Neural cell (in vitro differentiated cells): ENCODE measurements at regions not wholly inside any gene's neighbourhood (a gene's known extent, or its start where the extent isn't known, plus 50 kb on each side); places are given as distances from the start of the nearest gene placed in this dataset.

Source experiments
- H2AFZ ChIP-seq: fragments of 200-600, 300-800 bp; sonication (generic), shearing (Covaris generic); 2 replicates; pipeline ENCODE4 v1.6.0; 2014; ENCODE audit warnings: low read depth, mild to moderate bottlenecking, antibody characterized with exemption, low read length, moderate library complexity
- H3F3A ChIP-seq: fragments of 200-600 bp; shearing (Covaris generic); 2 replicates; pipeline ENCODE4 v1.6.1; 2016; ENCODE audit warnings: mild to moderate bottlenecking, moderate library complexity, mixed read lengths, antibody characterized with exemption, low read length; ENCODE audit not compliant: insufficient read depth, poor library complexity, severe bottlenecking
- H3K27ac ChIP-seq: fragments of 200-600, 300-800 bp; sonication (generic), shearing (Covaris generic); 2 replicates; pipeline ENCODE4 v1.5.1; 2014; ENCODE audit warnings: mild to moderate bottlenecking, low read length, moderate library complexity
- H3K27me3 ChIP-seq: fragments of 300-800, 200-600 bp; sonication (generic), shearing (Covaris generic); 2 replicates; pipeline ENCODE4 v1.6.0; 2014; ENCODE audit warnings: mild to moderate bottlenecking, low read depth, low read length, moderate library complexity; ENCODE audit not compliant: insufficient read depth
- H3K36me3 ChIP-seq: fragments of 300-800, 200-600 bp; sonication (generic), shearing (Covaris generic); 2 replicates; pipeline ENCODE4 v1.5.1; 2014; ENCODE audit warnings: mild to moderate bottlenecking, antibody characterized with exemption, low read length, moderate library complexity; ENCODE audit not compliant: insufficient read depth
- H3K4me2 ChIP-seq: fragments of 300-800, 200-600 bp; sonication (generic), shearing (Covaris generic); 2 replicates; pipeline ENCODE4 v1.6.0; 2014; ENCODE audit warnings: mild to moderate bottlenecking, low read length
- H3K4me3 ChIP-seq: fragments of 300-800, 200-600 bp; sonication (generic), shearing (Covaris generic); 2 replicates; pipeline ENCODE4 v1.5.1; 2014; ENCODE audit warnings: mild to moderate bottlenecking, low read length, moderate library complexity
- H3K79me2 ChIP-seq: fragments of 200-600 bp; shearing (Covaris generic); replicated peaks from 2 replicates; pipeline ENCODE4 v1.6.0; 2014; ENCODE audit warnings: mild to moderate bottlenecking, low read length, moderate library complexity; ENCODE audit not compliant: insufficient read depth
- H3K9ac ChIP-seq: fragments of 300-800, 200-600 bp; sonication (generic), shearing (Covaris generic); 2 replicates; pipeline ENCODE4 v1.6.1; 2016; ENCODE audit warnings: mild to moderate bottlenecking, low read length, mixed read lengths
- H3K9me2 ChIP-seq: fragments of 200-600 bp; shearing (Covaris generic); 2 replicates; pipeline ENCODE4 v1.6.1; 2016; ENCODE audit warnings: mild to moderate bottlenecking, low read length, mixed read lengths; ENCODE audit not compliant: insufficient read depth
- H3K9me3 ChIP-seq: fragments of 200-600, 300-800 bp; sonication (generic), shearing (Covaris generic); 2 replicates; pipeline ENCODE4 v1.6.1; 2016; ENCODE audit warnings: mild to moderate bottlenecking, mixed run types, low read length, moderate library complexity, mixed read lengths
- H4K20me1 ChIP-seq: fragments of 200-600 bp; shearing (Covaris generic); 2 replicates; pipeline ENCODE4 v1.6.1; 2016; ENCODE audit warnings: mild to moderate bottlenecking, mixed run types; ENCODE audit not compliant: insufficient read depth
- CTCF ChIP-seq: fragments of 450-650 bp; IDR thresholded peaks from 2 replicates; pipeline ENCODE4 v1.5.1; 2014; ENCODE audit warnings: antibody characterized with exemption, mild to moderate bottlenecking, moderate library complexity; ENCODE audit not compliant: poor library complexity, severe bottlenecking
- EP300 ChIP-seq: fragments of 450-650 bp; conservative IDR thresholded peaks from 2 replicates; pipeline ENCODE4 v1.6.1; 2014; ENCODE audit warnings: antibody characterized with exemption, mild to moderate bottlenecking, moderate library complexity; ENCODE audit not compliant: poor library complexity, severe bottlenecking
- EZH2 ChIP-seq: fragments of 200-600, 300-800 bp; shearing (Covaris generic), sonication (generic); IDR thresholded peaks from 2 replicates; pipeline ENCODE4 v1.6.1; 2014; ENCODE audit warnings: antibody characterized with exemption, low read length, borderline replicate concordance, mild to moderate bottlenecking; ENCODE audit not compliant: insufficient read depth, poor library complexity, severe bottlenecking
- MXI1 ChIP-seq: fragments of 450-650 bp; conservative IDR thresholded peaks from 2 replicates; pipeline ENCODE4 v1.6.1; 2014; ENCODE audit warnings: antibody characterized with exemption, mild to moderate bottlenecking; ENCODE audit not compliant: poor library complexity, severe bottlenecking
- POLR2AphosphoS5 ChIP-seq: IDR thresholded peaks from 2 replicates; pipeline ENCODE4 v1.6.1; 2012
- RAD21 ChIP-seq: fragments of 450-650 bp; conservative IDR thresholded peaks from 2 replicates; pipeline ENCODE4 v1.6.1; 2014; ENCODE audit warnings: antibody characterized with exemption, mild to moderate bottlenecking, moderate library complexity
- REST ChIP-seq: IDR thresholded peaks from 2 replicates; pipeline ENCODE4 v1.6.1; 2012; ENCODE audit warnings: borderline replicate concordance
- SMC3 ChIP-seq: fragments of 450-650 bp; conservative IDR thresholded peaks from 2 replicates; pipeline ENCODE4 v1.6.1; 2014; ENCODE audit warnings: antibody characterized with exemption, mild to moderate bottlenecking, moderate library complexity; ENCODE audit not compliant: poor library complexity
- TAF1 ChIP-seq: IDR thresholded peaks from 2 replicates; pipeline ENCODE4 v1.6.1; 2012; ENCODE audit warnings: low read depth

GRCh38 chr1:14217384-14217783 lies 381.1 kb upstream of the KAZN start:
- Histone ChIP-seq H3K79me2 (no peaks in the 10 kb centered on the region), H2AFZ (no peak overlapping the region), H3K27ac (no peak overlapping the region), H4K20me1 (no peaks in the 10 kb centered on the region), H3K4me3 (no peak overlapping the region), H3K36me3 (no peaks in the 10 kb centered on the region), H3K9me3 (no peaks in the 10 kb centered on the region), H3K27me3 (no peaks in the 10 kb centered on the region), H3F3A (no peaks in the 10 kb centered on the region), H3K4me2 (no peak overlapping the region), H3K9ac (no peak overlapping the region), H3K9me2 (no peaks in the 10 kb centered on the region)
- no peak for TF ChIP-seq EP300
- no peak for TF ChIP-seq TAF1
- no peak for TF ChIP-seq REST
- TF ChIP-seq CTCF, result no peak

GRCh38 chr1:14220324-14220723 lies 378.2 kb upstream of the KAZN start:
- H3K4me3 ChIP-seq, result no peak overlapping the region
- no peaks in the 10 kb centered on the region for H3K27me3 ChIP-seq
- no peaks in the 10 kb centered on the region for H3K9me3 ChIP-seq
- no peaks in the 10 kb centered on the region for H3K79me2 ChIP-seq
- no peaks in the 10 kb centered on the region for H3F3A ChIP-seq
- H3K36me3 ChIP-seq, result no peaks in the 10 kb centered on the region
- H2AFZ ChIP-seq, result no peak overlapping the region
- no peaks in the 10 kb centered on the region for H3K9me2 ChIP-seq
- H3K4me2 ChIP-seq, result no peak overlapping the region
- H3K27ac ChIP-seq, result no peak overlapping the region
- H3K9ac ChIP-seq, result no peak overlapping the region
- TF ChIP-seq EZH2, result no peak
- no peak for TF ChIP-seq TAF1
- TF ChIP-seq REST, result no peak
- TF ChIP-seq RAD21, result no peak
- TF ChIP-seq SMC3, result no peak
- TF ChIP-seq POLR2AphosphoS5, result no peak
- TF ChIP-seq CTCF, result no peak
- TF ChIP-seq EP300, result no peak
- no peak for TF ChIP-seq MXI1
- H4K20me1 ChIP-seq, result no peaks in the 10 kb centered on the region
